WTC11 (cell line): ENCODE measurements at regions not wholly inside any gene's neighbourhood (a gene's known extent, or its start where the extent isn't known, plus 50 kb on each side); places are given as distances from the start of the nearest gene placed in this dataset.

ENCODE experiments used
- ATAC-seq: fragments of 200-7000 bp; cut with Tn5 transposase; 2 replicates; pipeline ENCODE4 v1.10.0; 2021; ENCODE audit warnings: mild to moderate bottlenecking, moderate library complexity
- CTCF ChIA-PET: fragments of 300-600 bp; sonication (Branson Sonifier 250); formaldehyde crosslinking; loops from one replicate; lab custom pipeline; 2021; ENCODE audit warnings: antibody characterized with exemption; lab: Charles Lee
- POLR2A ChIA-PET: fragments of 350-600 bp; sonication (Branson Sonifier 250); formaldehyde crosslinking; loops from one replicate; lab custom pipeline; 2021; ENCODE audit warnings: antibody characterized with exemption; lab: Charles Lee
- DNase-seq: peaks from one replicate; pipeline ENCODE4 v3.0.0; 2021; ENCODE audit warnings: low spot score
- H3K27ac Mint-ChIP-seq: 2 replicates; pipeline ENCODE4 v1.8.0; 2021; ENCODE audit warnings: mixed read lengths
- H3K27me3 Mint-ChIP-seq: 2 replicates; pipeline ENCODE4 v1.8.0; 2021; ENCODE audit warnings: low read depth, mild to moderate bottlenecking, moderate library complexity, mixed read lengths
- H3K36me3 Mint-ChIP-seq: 2 replicates; pipeline ENCODE4 v1.8.0; 2021; ENCODE audit warnings: mixed read lengths
- H3K4me1 Mint-ChIP-seq: 2 replicates; pipeline ENCODE4 v1.8.0; 2022; ENCODE audit warnings: mixed read lengths
- H3K4me3 Mint-ChIP-seq: 2 replicates; pipeline ENCODE4 v1.8.0; 2021; ENCODE audit warnings: mild to moderate bottlenecking, moderate library complexity, mixed read lengths
- H3K9me3 Mint-ChIP-seq: 2 replicates; pipeline ENCODE4 v1.8.0; 2021; ENCODE audit warnings: mixed read lengths
- ATF1 ChIP-seq: sonication (generic); formaldehyde crosslinking; IDR thresholded peaks from 2 replicates; pipeline ENCODE4 v1.8.1; 2023; ENCODE audit warnings: mild to moderate bottlenecking, moderate library complexity, missing genetic modification reagents
- ELF4 ChIP-seq: sonication (generic); formaldehyde crosslinking; IDR thresholded peaks from 2 replicates; pipeline ENCODE4 v1.8.1; 2022; ENCODE audit warnings: low read depth, mild to moderate bottlenecking, moderate library complexity, missing genetic modification reagents
- EMX1 ChIP-seq: fragments of 250-450 bp; sonication (Bioruptor Pico); IDR thresholded peaks from 2 replicates; pipeline ENCODE4 v1.8.0; 2021; ENCODE audit warnings: mild to moderate bottlenecking
- ETV6 ChIP-seq: sonication (generic); formaldehyde crosslinking; IDR thresholded peaks from 2 replicates; pipeline ENCODE4 v1.8.1; 2022; ENCODE audit warnings: mild to moderate bottlenecking, missing genetic modification reagents
- FOXP1 ChIP-seq: sonication (generic); formaldehyde crosslinking; IDR thresholded peaks from 2 replicates; pipeline ENCODE4 v1.8.0; 2022; ENCODE audit warnings: missing genetic modification reagents, mild to moderate bottlenecking, moderate library complexity, borderline replicate concordance
- GABPB1 ChIP-seq: sonication (generic); formaldehyde crosslinking; IDR thresholded peaks from 2 replicates; pipeline ENCODE4 v1.8.1; 2023; ENCODE audit warnings: mild to moderate bottlenecking, missing genetic modification reagents
- HMGA2 ChIP-seq: fragments of 250-450 bp; sonication (Bioruptor Pico); IDR thresholded peaks from 2 replicates; pipeline ENCODE4 v1.4.0; 2021; ENCODE audit warnings: mild to moderate bottlenecking, moderate library complexity
- IRF1 ChIP-seq: sonication (generic); formaldehyde crosslinking; IDR thresholded peaks from 2 replicates; pipeline ENCODE4 v1.8.0; 2023; ENCODE audit warnings: missing genetic modification reagents
- IRF2 ChIP-seq: sonication (generic); formaldehyde crosslinking; IDR thresholded peaks from 2 replicates; pipeline ENCODE4 v1.8.0; 2022; ENCODE audit warnings: low read depth, missing genetic modification reagents, borderline replicate concordance
- MAX ChIP-seq: sonication (generic); formaldehyde crosslinking; IDR thresholded peaks from 2 replicates; pipeline ENCODE4 v1.8.0; 2022; ENCODE audit warnings: mild to moderate bottlenecking, missing genetic modification reagents
- MXD4 ChIP-seq: fragments of 250-450 bp; sonication (Bioruptor Pico); IDR thresholded peaks from 2 replicates; pipeline ENCODE4 v1.8.0; 2021; ENCODE audit warnings: mild to moderate bottlenecking, moderate library complexity, borderline replicate concordance
- NFYB ChIP-seq: sonication (generic); formaldehyde crosslinking; conservative IDR thresholded peaks from 2 replicates; pipeline ENCODE4 v1.8.0; 2022; ENCODE audit warnings: low read depth, missing genetic modification reagents
- NR1H2 ChIP-seq: sonication (generic); formaldehyde crosslinking; IDR thresholded peaks from 2 replicates; pipeline ENCODE4 v1.9.0; 2021; ENCODE audit warnings: mild to moderate bottlenecking, moderate library complexity, missing genetic modification reagents
- OVOL2 ChIP-seq: fragments of 250-450 bp; sonication (Bioruptor Pico); IDR thresholded peaks from 2 replicates; pipeline ENCODE4 v1.9.0; 2021; ENCODE audit warnings: mild to moderate bottlenecking, borderline replicate concordance
- RELA ChIP-seq: sonication (generic); formaldehyde crosslinking; IDR thresholded peaks from 2 replicates; pipeline ENCODE4 v1.8.1; 2022; ENCODE audit warnings: missing genetic modification reagents, mild to moderate bottlenecking, borderline replicate concordance
- SMAD3 ChIP-seq: sonication (generic); formaldehyde crosslinking; IDR thresholded peaks from 2 replicates; pipeline ENCODE4 v1.8.0; 2022; ENCODE audit warnings: missing genetic modification reagents, mild to moderate bottlenecking, borderline replicate concordance
- SMAD4 ChIP-seq: sonication (generic); formaldehyde crosslinking; IDR thresholded peaks from 2 replicates; pipeline ENCODE4 v1.8.0; 2022; ENCODE audit warnings: mild to moderate bottlenecking, missing genetic modification reagents
- SOX15 ChIP-seq: fragments of 250-450 bp; sonication (Bioruptor Pico); IDR thresholded peaks from 2 replicates; pipeline ENCODE4 v1.9.0; 2021; ENCODE audit warnings: mild to moderate bottlenecking
- SP1 ChIP-seq: sonication (generic); formaldehyde crosslinking; conservative IDR thresholded peaks from 2 replicates; pipeline ENCODE4 v1.8.1; 2022; ENCODE audit warnings: missing genetic modification reagents
- ZBTB43 ChIP-seq: sonication (generic); formaldehyde crosslinking; IDR thresholded peaks from 2 replicates; pipeline ENCODE4 v1.8.1; 2023; ENCODE audit warnings: mild to moderate bottlenecking, missing genetic modification reagents
- ZNF232 ChIP-seq: sonication (generic); formaldehyde crosslinking; IDR thresholded peaks from 2 replicates; pipeline ENCODE4 v1.8.0; 2022; ENCODE audit warnings: mild to moderate bottlenecking, missing genetic modification reagents
- ZNF423 ChIP-seq: fragments of 250-450 bp; sonication (Bioruptor Pico); IDR thresholded peaks from 2 replicates; pipeline ENCODE4 v2.1.2; 2022; ENCODE audit warnings: mild to moderate bottlenecking, moderate library complexity
- ZNF671 ChIP-seq: fragments of 250-450 bp; sonication (Bioruptor Pico); IDR thresholded peaks from 2 replicates; pipeline ENCODE4 v1.8.0; 2021; ENCODE audit warnings: mild to moderate bottlenecking
- TF ChIP-seq, protein P1 (sequence below): sonication (generic); formaldehyde crosslinking; IDR thresholded peaks from 2 replicates; pipeline ENCODE4 v1.8.1; 2022; ENCODE audit warnings: mild to moderate bottlenecking, missing genetic modification reagents, moderate library complexity, borderline replicate concordance
- TF ChIP-seq, protein P2 (sequence below): sonication (generic); formaldehyde crosslinking; IDR thresholded peaks from 2 replicates; pipeline ENCODE4 v1.8.1; 2022; ENCODE audit warnings: missing genetic modification reagents, borderline replicate concordance
- TF ChIP-seq, protein P3 (sequence below): sonication (generic); formaldehyde crosslinking; IDR thresholded peaks from 2 replicates; pipeline ENCODE4 v1.8.0; 2022; ENCODE audit warnings: mild to moderate bottlenecking, missing genetic modification reagents
- TF ChIP-seq, protein P4 (sequence below): sonication (generic); formaldehyde crosslinking; IDR thresholded peaks from 2 replicates; pipeline ENCODE4 v1.8.1; 2022; ENCODE audit warnings: mild to moderate bottlenecking, moderate library complexity, missing genetic modification reagents

DNA sequence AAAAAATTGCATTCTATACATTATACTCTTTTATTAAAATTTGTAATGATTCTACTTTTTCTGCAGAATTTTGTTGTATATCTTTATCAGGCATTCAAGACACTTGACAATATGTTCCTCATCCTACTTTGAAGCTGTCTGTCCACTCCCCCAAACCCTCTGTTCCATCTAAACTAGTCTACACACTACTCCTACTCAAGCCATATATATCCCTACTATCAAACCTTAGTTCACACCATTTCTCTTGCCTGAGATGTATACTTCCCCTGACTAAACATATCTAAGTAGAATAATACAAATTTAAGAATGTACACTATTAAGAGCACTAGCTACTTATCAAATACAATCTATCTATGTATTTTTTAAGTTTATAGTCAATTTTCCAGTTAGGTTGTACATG, 107.1 kb upstream of the FTMT start:
- Mint-ChIP-seq H3K36me3 (no peaks in the 10 kb centered on the region), H3K27me3 (no peaks in the 10 kb centered on the region)
- POLR2A ChIA-PET: no interaction called here

GRCh38 chr5:121745407-121745806, 106.3 kb upstream of the FTMT start:
- Mint-ChIP-seq H3K36me3 (no peaks in the 10 kb centered on the region), H3K4me1 (peaks cover 4% of the 10 kb centered on the region; the same call in 1 of the 2 replicates), H3K27me3 (no peaks in the 10 kb centered on the region), H3K27ac (no peak overlapping the region), H3K9me3 (no peaks in the 10 kb centered on the region), H3K4me3 (no peak overlapping the region)
- ChIA-PET POLR2A (no interaction called here), CTCF (no interaction called here)
- no peak for ATAC-seq
- no peak for DNase-seq
- no peak for TF ChIP-seq EMX1 (CRISPR knock-in tag)
- no peak for TF ChIP-seq ZBTB43 (CRISPR knock-in tag)
- no peak for TF ChIP-seq ZNF232 (CRISPR knock-in tag)
- TF ChIP-seq MXD4 (CRISPR knock-in tag): no peak
- TF ChIP-seq SOX15 (CRISPR knock-in tag): no peak
- TF ChIP-seq, protein P1, sequence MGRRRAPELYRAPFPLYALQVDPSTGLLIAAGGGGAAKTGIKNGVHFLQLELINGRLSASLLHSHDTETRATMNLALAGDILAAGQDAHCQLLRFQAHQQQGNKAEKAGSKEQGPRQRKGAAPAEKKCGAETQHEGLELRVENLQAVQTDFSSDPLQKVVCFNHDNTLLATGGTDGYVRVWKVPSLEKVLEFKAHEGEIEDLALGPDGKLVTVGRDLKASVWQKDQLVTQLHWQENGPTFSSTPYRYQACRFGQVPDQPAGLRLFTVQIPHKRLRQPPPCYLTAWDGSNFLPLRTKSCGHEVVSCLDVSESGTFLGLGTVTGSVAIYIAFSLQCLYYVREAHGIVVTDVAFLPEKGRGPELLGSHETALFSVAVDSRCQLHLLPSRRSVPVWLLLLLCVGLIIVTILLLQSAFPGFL: no peak
- TF ChIP-seq RELA: no peak
- no peak for TF ChIP-seq MAX (CRISPR knock-in tag)
- TF ChIP-seq ATF1 (CRISPR knock-in tag): no peak
- TF ChIP-seq SP1 (CRISPR knock-in tag): no peak
- TF ChIP-seq IRF2 (CRISPR knock-in tag): no peak
- TF ChIP-seq FOXP1 (CRISPR knock-in tag): no peak
- no peak for TF ChIP-seq ELF4 (CRISPR knock-in tag)
- no peak for TF ChIP-seq OVOL2
- TF ChIP-seq GABPB1 (CRISPR knock-in tag): no peak
- no peak for TF ChIP-seq NFYB

More for the DNA sequence above, 107.1 kb upstream of the FTMT start:
- H3K4me1 Mint-ChIP-seq: peaks cover 4% of the 10 kb centered on the region; the same call in 1 of the 2 replicates
- H3K9me3 Mint-ChIP-seq: peaks cover 3% of the 10 kb centered on the region; the same call in 1 of the 2 replicates
- DNase-seq: no peak
- no peak overlapping the region for H3K4me3 Mint-ChIP-seq
- no peak overlapping the region for H3K27ac Mint-ChIP-seq
- TF ChIP-seq SMAD4: no peak
- no peak for TF ChIP-seq HMGA2 (CRISPR knock-in tag)
- no peak for TF ChIP-seq ZBTB43 (CRISPR knock-in tag)
- no peak for TF ChIP-seq IRF1 (CRISPR knock-in tag)
- TF ChIP-seq, protein P2, sequence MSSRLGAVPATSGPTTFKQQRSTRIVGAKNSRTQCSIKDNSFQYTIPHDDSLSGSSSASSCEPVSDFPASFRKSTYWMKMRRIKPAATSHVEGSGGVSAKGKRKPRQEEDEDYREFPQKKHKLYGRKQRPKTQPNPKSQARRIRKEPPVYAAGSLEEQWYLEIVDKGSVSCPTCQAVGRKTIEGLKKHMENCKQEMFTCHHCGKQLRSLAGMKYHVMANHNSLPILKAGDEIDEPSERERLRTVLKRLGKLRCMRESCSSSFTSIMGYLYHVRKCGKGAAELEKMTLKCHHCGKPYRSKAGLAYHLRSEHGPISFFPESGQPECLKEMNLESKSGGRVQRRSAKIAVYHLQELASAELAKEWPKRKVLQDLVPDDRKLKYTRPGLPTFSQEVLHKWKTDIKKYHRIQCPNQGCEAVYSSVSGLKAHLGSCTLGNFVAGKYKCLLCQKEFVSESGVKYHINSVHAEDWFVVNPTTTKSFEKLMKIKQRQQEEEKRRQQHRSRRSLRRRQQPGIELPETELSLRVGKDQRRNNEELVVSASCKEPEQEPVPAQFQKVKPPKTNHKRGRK (CRISPR knock-in tag): no peak
- TF ChIP-seq ETV6 (CRISPR knock-in tag): no peak
- no peak for TF ChIP-seq ZNF423
- no peak for TF ChIP-seq SMAD3
- TF ChIP-seq, protein P3, sequence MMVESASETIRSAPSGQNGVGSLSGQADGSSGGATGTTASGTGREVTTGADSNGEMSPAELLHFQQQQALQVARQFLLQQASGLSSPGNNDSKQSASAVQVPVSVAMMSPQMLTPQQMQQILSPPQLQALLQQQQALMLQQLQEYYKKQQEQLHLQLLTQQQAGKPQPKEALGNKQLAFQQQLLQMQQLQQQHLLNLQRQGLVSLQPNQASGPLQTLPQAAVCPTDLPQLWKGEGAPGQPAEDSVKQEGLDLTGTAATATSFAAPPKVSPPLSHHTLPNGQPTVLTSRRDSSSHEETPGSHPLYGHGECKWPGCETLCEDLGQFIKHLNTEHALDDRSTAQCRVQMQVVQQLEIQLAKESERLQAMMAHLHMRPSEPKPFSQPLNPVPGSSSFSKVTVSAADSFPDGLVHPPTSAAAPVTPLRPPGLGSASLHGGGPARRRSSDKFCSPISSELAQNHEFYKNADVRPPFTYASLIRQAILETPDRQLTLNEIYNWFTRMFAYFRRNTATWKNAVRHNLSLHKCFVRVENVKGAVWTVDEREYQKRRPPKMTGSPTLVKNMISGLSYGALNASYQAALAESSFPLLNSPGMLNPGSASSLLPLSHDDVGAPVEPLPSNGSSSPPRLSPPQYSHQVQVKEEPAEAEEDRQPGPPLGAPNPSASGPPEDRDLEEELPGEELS (CRISPR knock-in tag): no peak
- TF ChIP-seq NR1H2: no peak
- no peak for TF ChIP-seq RELA
- TF ChIP-seq, protein P4, sequence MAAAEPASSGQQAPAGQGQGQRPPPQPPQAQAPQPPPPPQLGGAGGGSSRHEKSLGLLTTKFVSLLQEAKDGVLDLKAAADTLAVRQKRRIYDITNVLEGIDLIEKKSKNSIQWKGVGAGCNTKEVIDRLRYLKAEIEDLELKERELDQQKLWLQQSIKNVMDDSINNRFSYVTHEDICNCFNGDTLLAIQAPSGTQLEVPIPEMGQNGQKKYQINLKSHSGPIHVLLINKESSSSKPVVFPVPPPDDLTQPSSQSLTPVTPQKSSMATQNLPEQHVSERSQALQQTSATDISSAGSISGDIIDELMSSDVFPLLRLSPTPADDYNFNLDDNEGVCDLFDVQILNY (CRISPR knock-in tag): no peak
- TF ChIP-seq ZNF671 (CRISPR knock-in tag): no peak
- CTCF ChIA-PET: no interaction called here
- no peak for ATAC-seq
